ENCODE measurements at regions not wholly inside any gene's neighbourhood (a gene's known extent, or its start where the extent isn't known, plus 50 kb on each side); places are given as distances from the start of the nearest gene placed in this dataset.
"Not testable (repeated sequence)": the region's sequence is repeated elsewhere in the genome, so short reads cannot be mapped to it uniquely, and the experiment has no call there.

GRCh38 chr15:25237291-25237978, 201.4 kb downstream of the UBE3A start:
- no peak for DNase-seq

DNA sequence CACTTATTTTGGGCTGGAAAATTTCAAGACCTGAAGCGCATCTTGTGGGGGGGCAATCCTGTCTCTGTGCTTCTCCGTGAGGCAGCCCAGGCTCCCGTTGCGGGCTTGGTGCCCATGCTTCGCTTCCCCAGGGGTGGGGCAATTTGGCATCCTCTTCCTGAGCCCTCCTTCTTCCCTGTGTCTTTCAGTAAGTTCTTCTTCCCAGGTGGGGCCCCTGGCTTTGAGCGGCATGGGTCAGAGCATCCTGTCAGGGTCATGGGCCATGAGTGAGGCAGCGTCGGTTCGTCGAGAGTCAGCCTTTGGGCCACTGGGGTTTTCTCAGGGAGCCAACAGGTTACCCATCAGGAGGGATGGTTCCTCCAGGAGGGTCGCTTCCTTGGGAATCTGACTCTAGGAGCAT, 200.7 kb downstream of the UBE3A start:
- no peak for DNase-seq

GRCh38 chr15:25238716-25239470, 199.9 kb downstream of the UBE3A start:
- no peak for DNase-seq

GRCh38 chr15:25239471-25240345, 199.1 kb downstream of the UBE3A start:
- DNase-seq, result no peak

DNA sequence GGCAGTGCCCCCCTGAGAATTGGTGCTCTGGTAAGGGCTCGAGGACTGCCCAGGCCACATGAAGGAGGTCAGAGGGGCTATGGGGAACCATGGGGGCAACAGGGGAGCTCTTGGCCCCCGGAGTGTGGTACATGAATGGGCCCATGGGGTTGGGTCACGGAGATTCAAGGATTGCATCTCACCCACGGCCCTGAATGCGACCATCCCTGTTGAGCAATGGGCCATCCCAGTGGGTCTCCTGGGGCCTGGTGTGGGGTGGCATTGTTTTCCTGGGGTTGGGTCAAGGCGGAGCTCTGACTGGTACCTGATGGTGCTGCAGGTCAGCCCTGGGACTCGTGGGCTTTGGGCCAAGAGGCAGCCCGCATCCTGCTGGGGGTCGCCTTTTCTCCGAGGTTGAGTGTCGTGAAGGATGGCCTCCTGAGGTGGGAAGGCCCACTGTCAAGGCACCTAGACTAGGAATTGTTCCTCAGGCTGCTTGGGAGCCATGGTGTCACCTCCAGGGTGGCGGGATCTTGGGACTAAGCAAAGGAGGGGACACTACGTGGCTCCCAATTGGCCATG, 198.3 kb downstream of the UBE3A start:
- DNase-seq, result no peak

- DNase-seq, result no peak
Measured at GRCh38 chr15:25241241-25241801, 197.5 kb downstream of the UBE3A start.

GRCh38 chr15:25242166-25242879, 196.5 kb downstream of the UBE3A start:
- no peak for DNase-seq

DNA sequence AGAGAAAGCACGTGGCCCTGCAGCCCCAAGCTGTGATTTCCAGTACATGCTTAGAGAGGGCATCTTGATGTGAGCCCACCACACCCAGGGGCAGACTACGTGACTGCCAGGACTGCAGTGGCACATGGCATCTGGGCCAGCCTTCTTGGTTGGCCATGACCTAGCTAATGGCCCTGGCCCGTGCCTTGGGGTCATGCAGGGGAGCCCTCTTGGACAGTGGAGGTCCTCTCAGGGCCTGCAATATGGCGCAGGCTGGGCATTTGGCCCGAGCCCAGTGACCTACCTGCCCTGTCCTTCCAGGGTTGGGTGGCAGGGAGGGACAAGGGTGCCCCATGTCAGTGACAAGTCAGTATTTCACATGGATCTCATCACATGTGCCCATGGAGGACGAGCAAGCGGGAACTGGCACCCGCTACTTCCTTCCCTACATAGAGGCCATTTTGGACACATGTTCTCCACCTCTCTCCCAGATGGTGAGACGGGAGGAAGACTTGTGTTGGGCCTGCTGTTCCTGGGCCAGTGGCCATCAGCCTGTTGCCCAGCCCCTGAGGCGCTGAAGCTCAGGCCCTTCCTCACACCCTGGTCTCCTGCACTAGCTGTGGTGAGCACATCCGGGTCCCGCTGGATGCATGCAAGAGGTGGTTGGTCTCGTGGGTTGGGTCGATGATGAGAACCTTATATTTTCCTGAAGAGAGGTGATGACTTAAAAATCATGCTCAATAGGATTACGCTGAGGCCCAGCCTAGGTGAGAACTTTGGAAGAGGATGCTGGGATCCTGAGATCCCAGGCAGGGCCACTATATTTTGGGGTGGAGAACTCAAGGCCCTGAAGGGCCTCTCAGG, 195.6 kb downstream of the UBE3A start:
- no peak for DNase-seq

GRCh38 chr15:25243800-25244097, 195.1 kb downstream of the UBE3A start:
- no peak for DNase-seq

GRCh38 chr15:25244731-25245585, 193.9 kb downstream of the UBE3A start:
- DNase-seq, result no peak

DNA sequence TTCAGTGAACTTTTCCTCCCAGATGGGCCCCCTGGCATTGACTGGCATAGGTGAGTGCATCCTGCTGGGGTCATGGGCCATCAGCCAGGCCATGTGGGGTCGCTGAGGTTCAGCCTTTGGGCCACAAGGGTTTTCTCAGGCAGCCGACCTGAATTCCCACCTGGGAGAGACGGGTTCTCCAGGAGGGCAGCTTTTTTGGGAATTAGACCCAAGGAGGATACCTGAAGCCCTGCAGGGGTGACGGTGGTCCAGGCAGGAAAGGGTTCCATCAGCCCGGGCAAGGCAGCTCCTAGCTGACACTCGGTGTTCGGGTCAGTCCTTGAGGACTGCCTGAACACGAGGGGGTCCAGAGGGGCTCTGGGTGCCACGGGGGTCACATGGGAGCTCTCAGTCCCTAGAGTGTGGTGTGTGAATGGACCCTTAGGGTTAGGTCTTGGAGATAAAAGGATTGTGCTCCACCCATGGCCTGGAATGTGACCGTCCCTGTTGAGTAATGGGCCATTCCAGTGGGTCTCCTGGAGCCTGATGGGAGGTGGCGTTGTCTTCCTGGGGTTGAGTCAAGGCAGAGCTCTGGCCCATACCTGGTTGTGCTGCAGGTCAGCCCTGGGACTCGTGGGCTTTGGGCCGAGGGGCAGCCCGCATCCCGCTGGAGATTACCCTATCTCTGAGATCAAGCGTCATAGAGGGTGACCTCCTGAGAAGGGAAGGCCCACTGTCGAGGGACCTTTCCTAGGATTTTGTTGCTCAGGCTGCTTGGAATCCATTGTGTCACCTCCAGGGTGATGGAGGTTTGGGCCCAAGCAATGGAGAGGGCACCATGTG, 192.8 kb downstream of the UBE3A start:
- DNase-seq, result no peak

GRCh38 chr15:25246641-25247406, 192.0 kb downstream of the UBE3A start:
- DNase-seq, result no peak

- DNase-seq, result no peak
Measured at GRCh38 chr15:25247407-25248038, 191.3 kb downstream of the UBE3A start.

- DNase-seq, result not testable (repeated sequence)
Measured at GRCh38 chr15:25248087-25248486, 190.7 kb downstream of the UBE3A start.

DNA sequence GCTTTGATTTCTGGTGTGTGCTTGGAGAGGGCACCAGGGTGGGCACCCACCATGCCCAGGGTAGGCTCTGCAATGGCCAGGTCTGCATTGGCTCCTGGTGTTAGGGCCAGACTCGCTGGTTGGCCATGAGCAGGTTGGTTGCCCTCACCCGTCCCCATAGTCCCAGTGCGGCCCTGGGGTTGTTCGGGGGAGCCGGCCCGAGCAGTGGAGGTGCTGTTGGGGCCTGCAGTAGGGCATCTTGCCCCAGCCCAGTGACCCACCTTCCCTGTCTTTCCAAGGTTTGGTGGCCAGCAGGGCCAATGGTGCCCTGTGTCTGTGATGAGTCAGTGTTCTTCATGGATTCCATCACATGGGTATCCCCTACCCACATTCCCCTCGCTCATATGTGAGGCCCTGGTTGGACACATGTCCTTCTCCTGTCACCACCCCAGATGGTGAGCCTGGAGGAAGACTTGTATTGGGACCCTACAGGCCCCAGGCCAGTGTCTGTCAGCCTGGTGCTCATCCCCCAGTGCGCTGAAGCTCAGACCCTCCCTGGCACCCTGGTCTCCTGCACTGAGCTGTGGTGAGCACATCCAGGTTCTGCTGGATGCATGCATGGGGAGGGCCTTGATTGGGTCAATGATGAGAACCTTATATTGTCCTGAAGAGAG, 190.1 kb downstream of the UBE3A start:
- no peak for DNase-seq

GRCh38 chr15:25249236-25250010, 189.4 kb downstream of the UBE3A start:
- no peak for DNase-seq

Data from fibroblast of skin of right quadriceps (primary cell).